Liver (tissue), 3 donors: ENCODE measurements at regions not wholly inside any gene's neighbourhood (a gene's known extent, or its start where the extent isn't known, plus 50 kb on each side); places are given as distances from the start of the nearest gene placed in this dataset.

Experiments used
- EGR1 ChIP-seq, 2 donors: IDR thresholded peaks; 2 replicates each; pipeline ENCODE4 v1.6.1; 2016 to 2018; ENCODE audit warnings: antibody characterized with exemption in 2 of 2, low read depth in 2 of 2
- HNF4A ChIP-seq, 2 donors: conservative IDR thresholded peaks; 2 replicates each; pipeline ENCODE4 v1.6.1; 2016; ENCODE audit warnings: antibody characterized with exemption in 2 of 2, mild to moderate bottlenecking in 2 of 2
- JUND ChIP-seq, 2 donors: IDR thresholded peaks; 2 replicates each; pipeline ENCODE4 v1.6.1; 2016; ENCODE audit warnings: antibody characterized with exemption in 2 of 2
- MAX ChIP-seq: IDR thresholded peaks from 2 replicates; pipeline ENCODE4 v1.6.1; 2016; ENCODE audit warnings: antibody characterized with exemption
- TAF1 ChIP-seq: conservative IDR thresholded peaks from 2 replicates; pipeline ENCODE4 v1.6.1; 2016; ENCODE audit warnings: antibody characterized with exemption, mild to moderate bottlenecking
- YY1 ChIP-seq: IDR thresholded peaks from 2 replicates; pipeline ENCODE4 v1.6.1; 2016; ENCODE audit warnings: antibody characterized with exemption, mild to moderate bottlenecking
- TF ChIP-seq, protein P1 (sequence below): fragments of 150-350 bp; IDR thresholded peaks from 2 replicates; pipeline ENCODE4 v1.5.1; 2017; ENCODE audit warnings: improper control_type of control experiment, low read depth, low read length; ENCODE audit not compliant: missing input control
- TF ChIP-seq, protein P2 (sequence below): IDR thresholded peaks from 2 replicates; pipeline ENCODE4 v1.6.1; 2016; ENCODE audit warnings: antibody characterized with exemption, mild to moderate bottlenecking
- donor health status: healthy.
- donor health status: healthy.

- TF ChIP-seq, protein P1, sequence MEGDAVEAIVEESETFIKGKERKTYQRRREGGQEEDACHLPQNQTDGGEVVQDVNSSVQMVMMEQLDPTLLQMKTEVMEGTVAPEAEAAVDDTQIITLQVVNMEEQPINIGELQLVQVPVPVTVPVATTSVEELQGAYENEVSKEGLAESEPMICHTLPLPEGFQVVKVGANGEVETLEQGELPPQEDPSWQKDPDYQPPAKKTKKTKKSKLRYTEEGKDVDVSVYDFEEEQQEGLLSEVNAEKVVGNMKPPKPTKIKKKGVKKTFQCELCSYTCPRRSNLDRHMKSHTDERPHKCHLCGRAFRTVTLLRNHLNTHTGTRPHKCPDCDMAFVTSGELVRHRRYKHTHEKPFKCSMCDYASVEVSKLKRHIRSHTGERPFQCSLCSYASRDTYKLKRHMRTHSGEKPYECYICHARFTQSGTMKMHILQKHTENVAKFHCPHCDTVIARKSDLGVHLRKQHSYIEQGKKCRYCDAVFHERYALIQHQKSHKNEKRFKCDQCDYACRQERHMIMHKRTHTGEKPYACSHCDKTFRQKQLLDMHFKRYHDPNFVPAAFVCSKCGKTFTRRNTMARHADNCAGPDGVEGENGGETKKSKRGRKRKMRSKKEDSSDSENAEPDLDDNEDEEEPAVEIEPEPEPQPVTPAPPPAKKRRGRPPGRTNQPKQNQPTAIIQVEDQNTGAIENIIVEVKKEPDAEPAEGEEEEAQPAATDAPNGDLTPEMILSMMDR = peak; percentile 56
- TF ChIP-seq, protein P2, sequence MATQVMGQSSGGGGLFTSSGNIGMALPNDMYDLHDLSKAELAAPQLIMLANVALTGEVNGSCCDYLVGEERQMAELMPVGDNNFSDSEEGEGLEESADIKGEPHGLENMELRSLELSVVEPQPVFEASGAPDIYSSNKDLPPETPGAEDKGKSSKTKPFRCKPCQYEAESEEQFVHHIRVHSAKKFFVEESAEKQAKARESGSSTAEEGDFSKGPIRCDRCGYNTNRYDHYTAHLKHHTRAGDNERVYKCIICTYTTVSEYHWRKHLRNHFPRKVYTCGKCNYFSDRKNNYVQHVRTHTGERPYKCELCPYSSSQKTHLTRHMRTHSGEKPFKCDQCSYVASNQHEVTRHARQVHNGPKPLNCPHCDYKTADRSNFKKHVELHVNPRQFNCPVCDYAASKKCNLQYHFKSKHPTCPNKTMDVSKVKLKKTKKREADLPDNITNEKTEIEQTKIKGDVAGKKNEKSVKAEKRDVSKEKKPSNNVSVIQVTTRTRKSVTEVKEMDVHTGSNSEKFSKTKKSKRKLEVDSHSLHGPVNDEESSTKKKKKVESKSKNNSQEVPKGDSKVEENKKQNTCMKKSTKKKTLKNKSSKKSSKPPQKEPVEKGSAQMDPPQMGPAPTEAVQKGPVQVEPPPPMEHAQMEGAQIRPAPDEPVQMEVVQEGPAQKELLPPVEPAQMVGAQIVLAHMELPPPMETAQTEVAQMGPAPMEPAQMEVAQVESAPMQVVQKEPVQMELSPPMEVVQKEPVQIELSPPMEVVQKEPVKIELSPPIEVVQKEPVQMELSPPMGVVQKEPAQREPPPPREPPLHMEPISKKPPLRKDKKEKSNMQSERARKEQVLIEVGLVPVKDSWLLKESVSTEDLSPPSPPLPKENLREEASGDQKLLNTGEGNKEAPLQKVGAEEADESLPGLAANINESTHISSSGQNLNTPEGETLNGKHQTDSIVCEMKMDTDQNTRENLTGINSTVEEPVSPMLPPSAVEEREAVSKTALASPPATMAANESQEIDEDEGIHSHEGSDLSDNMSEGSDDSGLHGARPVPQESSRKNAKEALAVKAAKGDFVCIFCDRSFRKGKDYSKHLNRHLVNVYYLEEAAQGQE = no peak
- no peak for TF ChIP-seq MAX
- no peak for TF ChIP-seq TAF1
- TF ChIP-seq YY1 = no peak
- TF ChIP-seq JUND (IDR thresholded peaks at IDR 0.05) = no peak
- TF ChIP-seq HNF4A (conservative IDR thresholded peaks at IDR 0.05) = no peak
- TF ChIP-seq EGR1 (IDR thresholded peaks at IDR 0.05; ENCODE audit: low read depth in 2 of 2) = no peak
Observed at GRCh38 chr11:39374963-39375698, 2084.3 kb downstream of the LRRC4C start.
